GM23338 (cell line): ENCODE measurements at regions not wholly inside any gene's neighbourhood (a gene's known extent, or its start where the extent isn't known, plus 50 kb on each side); places are given as distances from the start of the nearest gene placed in this dataset.

ENCODE experiments used
- ATAC-seq: fragments of 200-7000 bp; cut with Tn5 transposase; 3 replicates; pipeline ENCODE4 v1.9.1; 2020
- DNase-seq: peaks from one replicate; pipeline ENCODE4 v3.0.0-alpha.2; 2015; ENCODE audit warnings: low spot score
- H2AFZ ChIP-seq: fragments of 200-600 bp; sonication (generic); 2 replicates; pipeline ENCODE4 v1.8.0; 2016; ENCODE audit warnings: antibody characterized with exemption, mild to moderate bottlenecking, moderate library complexity
- H3F3A ChIP-seq: fragments of 200-600 bp; sonication (generic); replicated peaks from 2 replicates; pipeline ENCODE4 v1.8.0; 2017; ENCODE audit warnings: antibody characterized with exemption, mixed run types, low read depth
- H3K27ac ChIP-seq: fragments of 200-600 bp; sonication (generic); 2 replicates; pipeline ENCODE4 v1.6.1; 2016; ENCODE audit warnings: low read depth
- H3K27me3 ChIP-seq: fragments of 200-600 bp; sonication (generic); 2 replicates; pipeline ENCODE4 v1.8.0; 2016; ENCODE audit warnings: mild to moderate bottlenecking, mixed run types, moderate library complexity; ENCODE audit not compliant: insufficient read depth
- H3K36me3 ChIP-seq: fragments of 200-600 bp; sonication (generic); 2 replicates; pipeline ENCODE4 v1.8.0; 2016; ENCODE audit warnings: mild to moderate bottlenecking; ENCODE audit not compliant: insufficient read depth
- H3K4me1 ChIP-seq: fragments of 200-600 bp; sonication (generic); 2 replicates; pipeline ENCODE4 v1.8.0; 2016; ENCODE audit warnings: mild to moderate bottlenecking, moderate library complexity; ENCODE audit not compliant: insufficient read depth
- H3K4me2 ChIP-seq: fragments of 200-600 bp; sonication (generic); 2 replicates; pipeline ENCODE4 v1.7.1; 2017; ENCODE audit warnings: mixed run types
- H3K4me3 ChIP-seq: fragments of 200-600 bp; sonication (generic); 2 replicates; pipeline ENCODE4 v1.6.1; 2016; ENCODE audit warnings: mixed run types
- H3K79me2 ChIP-seq: fragments of 200-600 bp; sonication (generic); replicated peaks from 2 replicates; pipeline ENCODE4 v1.8.0; 2017; ENCODE audit warnings: mild to moderate bottlenecking; ENCODE audit not compliant: insufficient read depth
- H3K9me2 ChIP-seq: fragments of 200-600 bp; sonication (generic); 2 replicates; pipeline ENCODE4 v1.8.0; 2017; ENCODE audit not compliant: insufficient read depth
- H4K20me1 ChIP-seq: fragments of 200-600 bp; sonication (generic); replicated peaks from 2 replicates; pipeline ENCODE4 v1.8.0; 2017; ENCODE audit warnings: mild to moderate bottlenecking; ENCODE audit not compliant: insufficient read depth
- H3K27ac Mint-ChIP-seq: 2 replicates; pipeline ENCODE4 v1.8.0; 2020; ENCODE audit warnings: inconsistent platforms, mild to moderate bottlenecking, moderate library complexity, mixed read lengths
- H3K27me3 Mint-ChIP-seq: 3 replicates; pipeline ENCODE4 v1.8.0; 2022; ENCODE audit warnings: low read depth, mild to moderate bottlenecking, moderate library complexity, mixed read lengths, inconsistent platforms; ENCODE audit not compliant: insufficient read depth, poor library complexity
- H3K36me3 Mint-ChIP-seq: 3 replicates; pipeline ENCODE4 v1.8.0; 2021; ENCODE audit warnings: low read depth, mild to moderate bottlenecking, inconsistent platforms, moderate library complexity, mixed read lengths
- H3K4me1 Mint-ChIP-seq: 3 replicates; pipeline ENCODE4 v1.8.0; 2020; ENCODE audit warnings: mild to moderate bottlenecking, inconsistent platforms, mixed read lengths
- H3K4me3 Mint-ChIP-seq: 3 replicates; pipeline ENCODE4 v1.8.0; 2021; ENCODE audit warnings: moderate library complexity, mild to moderate bottlenecking, inconsistent platforms, mixed read lengths
- H3K9me3 Mint-ChIP-seq: 3 replicates; pipeline ENCODE4 v1.8.0; 2020; ENCODE audit warnings: moderate library complexity, mild to moderate bottlenecking, inconsistent platforms, mixed read lengths
- CTCF ChIP-seq, 2 experiments: fragments of 200-600 bp in 1 of 2; sonication (generic) in 1 of 2; conservative IDR thresholded peaks; 2 replicates each; pipeline versions ENCODE4 v1.5.1 to v1.6.1; 2016 to 2017; ENCODE audit warnings: antibody characterized with exemption in 2 of 2, low read depth in 2 of 2, mild to moderate bottlenecking in 2 of 2, moderate library complexity in 1 of 2
- EZH2 ChIP-seq: fragments of 200-600 bp; sonication (generic); IDR thresholded peaks from one replicate; pipeline ENCODE4 v1.8.0; 2017; ENCODE audit warnings: antibody characterized with exemption, mild to moderate bottlenecking, low read depth; ENCODE audit not compliant: unreplicated experiment
- NANOG ChIP-seq: IDR thresholded peaks from 2 replicates; pipeline ENCODE4 v1.6.1; 2016; ENCODE audit warnings: antibody characterized with exemption, borderline replicate concordance
- ZNF462 ChIP-seq: fragments of 250-450 bp; sonication (Bioruptor Pico); IDR thresholded peaks from 2 replicates; pipeline ENCODE4 v1.5.0; 2020; ENCODE audit warnings: mild to moderate bottlenecking, moderate library complexity

GRCh38 chr2:19140463-19141208 lies 217.8 kb downstream of the OSR1 start:
- 0 out of 2 replicates have a peak, but pooled peaks cover 10% of the 10 kb centered on the region for H3K9me2 ChIP-seq
- H3K4me1 Mint-ChIP-seq = peaks cover 23% of the 10 kb centered on the region; the same call in 2 of the 3 replicates
- H2AFZ ChIP-seq = no peak overlapping the region
- peaks cover 8% of the 10 kb centered on the region; the same call in 1 of the 2 replicates for H3K4me1 ChIP-seq
- ATAC-seq (no peak), DNase-seq (no peak)
- H4K20me1 ChIP-seq = no peaks in the 10 kb centered on the region
- no peaks in the 10 kb centered on the region for H3K36me3 Mint-ChIP-seq
- TF ChIP-seq ZNF462 (CRISPR knock-in tag) = no peak
- TF ChIP-seq EZH2 = no peak
- no peak for TF ChIP-seq CTCF (conservative IDR thresholded peaks at IDR 0.05; ENCODE audit: low read depth in 2 of 2)
- TF ChIP-seq NANOG = no peak
- H3K4me3 Mint-ChIP-seq = no peak overlapping the region
- no peaks in the 10 kb centered on the region for H3K9me3 Mint-ChIP-seq
- no peaks in the 10 kb centered on the region for H3K79me2 ChIP-seq
- H3K4me2 ChIP-seq = no peak overlapping the region
- H3K27me3 Mint-ChIP-seq = no peaks in the 10 kb centered on the region
- no peaks in the 10 kb centered on the region for H3K27me3 ChIP-seq
- H3K27ac ChIP-seq = no peak overlapping the region
- H3K4me3 ChIP-seq = no peak overlapping the region
- H3F3A ChIP-seq = no peaks in the 10 kb centered on the region
- H3K36me3 ChIP-seq = no peaks in the 10 kb centered on the region
- peak overlapping the region; percentile 51; the same call in 1 of the 2 replicates for H3K27ac Mint-ChIP-seq
